ENCODE measurements at regions not wholly inside any gene's neighbourhood (a gene's known extent, or its start where the extent isn't known, plus 50 kb on each side); places are given as distances from the start of the nearest gene placed in this dataset.

DNA sequence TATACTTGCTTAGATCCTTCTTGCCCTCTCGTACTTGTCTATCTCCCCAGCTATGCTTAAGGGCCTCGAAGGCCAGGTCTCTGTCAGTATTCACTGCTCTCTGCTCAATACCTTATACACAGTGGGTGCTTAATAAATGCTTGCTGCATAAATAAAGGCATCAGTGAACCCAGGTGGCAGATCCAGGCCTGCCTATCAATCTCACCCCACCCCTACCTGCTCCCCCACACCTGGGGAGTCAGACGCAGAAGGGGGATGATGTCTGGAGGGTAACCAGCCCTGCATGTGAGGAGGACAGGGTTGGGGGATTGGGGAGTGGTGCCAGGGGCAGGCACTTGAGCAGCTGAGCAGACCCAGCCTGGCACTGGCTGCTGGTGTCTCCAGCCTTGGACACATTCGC, 430.6 kb downstream of the MN1 start:
- TF ChIP-seq, protein P1, sequence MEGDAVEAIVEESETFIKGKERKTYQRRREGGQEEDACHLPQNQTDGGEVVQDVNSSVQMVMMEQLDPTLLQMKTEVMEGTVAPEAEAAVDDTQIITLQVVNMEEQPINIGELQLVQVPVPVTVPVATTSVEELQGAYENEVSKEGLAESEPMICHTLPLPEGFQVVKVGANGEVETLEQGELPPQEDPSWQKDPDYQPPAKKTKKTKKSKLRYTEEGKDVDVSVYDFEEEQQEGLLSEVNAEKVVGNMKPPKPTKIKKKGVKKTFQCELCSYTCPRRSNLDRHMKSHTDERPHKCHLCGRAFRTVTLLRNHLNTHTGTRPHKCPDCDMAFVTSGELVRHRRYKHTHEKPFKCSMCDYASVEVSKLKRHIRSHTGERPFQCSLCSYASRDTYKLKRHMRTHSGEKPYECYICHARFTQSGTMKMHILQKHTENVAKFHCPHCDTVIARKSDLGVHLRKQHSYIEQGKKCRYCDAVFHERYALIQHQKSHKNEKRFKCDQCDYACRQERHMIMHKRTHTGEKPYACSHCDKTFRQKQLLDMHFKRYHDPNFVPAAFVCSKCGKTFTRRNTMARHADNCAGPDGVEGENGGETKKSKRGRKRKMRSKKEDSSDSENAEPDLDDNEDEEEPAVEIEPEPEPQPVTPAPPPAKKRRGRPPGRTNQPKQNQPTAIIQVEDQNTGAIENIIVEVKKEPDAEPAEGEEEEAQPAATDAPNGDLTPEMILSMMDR (IDR thresholded peaks at IDR 0.05) = no peak
- TF ChIP-seq POLR2A (IDR thresholded peaks at IDR 0.05) = no peak
